ENCODE measurements at regions not wholly inside any gene's neighbourhood (a gene's known extent, or its start where the extent isn't known, plus 50 kb on each side); places are given as distances from the start of the nearest gene placed in this dataset.
A peak's percentile ranks its signal among the peaks of the same experiment; 100 is the strongest.
"Not testable (repeated sequence)": the region's sequence is repeated elsewhere in the genome, so short reads cannot be mapped to it uniquely, and the experiment has no call there.

GRCh38 chr11:50088231-50088630, 55.6 kb downstream of the OR4C45 start:
- no peak overlapping the region for H3K27ac ChIP-seq
- no peak overlapping the region for H3K4me3 ChIP-seq

DNA sequence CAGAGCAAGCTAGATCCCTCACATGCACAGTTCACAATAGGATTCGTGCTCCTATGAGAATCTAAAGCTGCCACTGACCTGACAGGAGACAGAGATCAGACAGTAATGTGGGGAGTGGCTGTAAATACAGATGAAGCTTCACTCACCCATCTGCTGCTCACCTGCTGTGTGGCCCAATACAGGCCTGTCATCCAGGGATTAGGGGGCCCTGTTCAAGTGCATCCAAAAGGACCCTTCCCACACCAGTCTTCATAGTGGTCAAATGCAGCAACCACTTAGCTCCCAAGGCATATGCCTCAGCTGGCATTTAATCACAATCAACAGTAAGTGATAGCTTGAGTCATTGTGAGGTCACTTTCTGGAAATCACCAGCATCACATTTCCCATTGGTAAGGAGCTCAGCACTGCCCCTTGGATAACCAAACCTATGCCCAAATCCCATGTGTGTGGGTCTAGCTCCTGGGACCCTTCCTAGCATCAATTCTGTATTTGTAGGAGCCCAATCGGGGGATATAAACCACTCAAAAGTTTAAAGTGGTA, 65.6 kb downstream of the OR4C45 start:
- H3K4me3 ChIP-seq: no peak overlapping the region
- H3K27ac ChIP-seq: no peak overlapping the region

GRCh38 chr11:50102916-50103315, 70.2 kb downstream of the OR4C45 start:
- Histone ChIP-seq H3K27ac (no peak overlapping the region), H3K4me3 (no peak overlapping the region)

- H3K27ac ChIP-seq, H3K4me3 ChIP-seq: not testable (repeated sequence)
Observed at GRCh38 chr11:50140686-50141085, 108.0 kb downstream of the OR4C45 start.

DNA sequence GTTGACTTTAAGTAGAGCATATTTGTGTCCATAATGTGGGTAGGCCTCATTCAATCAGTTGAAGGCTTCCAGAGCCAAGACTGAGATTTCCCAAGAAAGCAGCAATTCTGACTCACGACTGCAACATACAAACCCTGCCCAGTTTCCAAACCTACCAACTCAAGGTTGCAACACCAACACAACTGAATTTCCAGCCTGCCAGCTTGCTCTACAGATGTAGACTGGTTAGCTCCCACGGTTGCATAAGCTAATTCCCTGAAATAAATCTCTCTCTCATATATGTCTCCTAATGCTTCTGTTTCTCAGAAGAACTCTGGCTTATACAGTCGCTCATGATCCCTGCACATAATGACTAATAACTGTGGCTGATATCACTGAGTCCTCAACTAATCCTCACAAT, 113.6 kb downstream of the OR4C45 start:
- not testable (repeated sequence) for H3K4me3 ChIP-seq, H3K27ac ChIP-seq

DNA sequence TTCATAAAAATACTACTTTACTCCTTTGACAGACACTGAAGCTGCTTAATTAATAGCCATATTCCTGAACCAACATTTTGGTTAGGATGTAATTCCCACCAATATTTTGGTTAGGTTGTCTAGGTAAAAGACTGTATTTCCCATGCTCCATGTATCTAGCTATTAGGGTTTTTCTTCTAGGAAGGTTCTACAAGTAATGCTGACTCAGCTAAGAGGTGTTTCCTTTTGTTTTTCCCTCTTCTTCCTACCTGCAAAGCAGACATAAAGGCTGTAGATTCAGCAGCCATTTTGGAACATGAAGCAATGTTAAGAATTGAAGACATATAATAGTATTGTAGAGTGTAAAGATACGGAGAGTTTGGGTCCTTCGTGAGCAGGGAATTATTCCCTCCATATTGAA, 115.3 kb downstream of the OR4C45 start:
- H3K4me3 ChIP-seq: not testable (repeated sequence)

DNA sequence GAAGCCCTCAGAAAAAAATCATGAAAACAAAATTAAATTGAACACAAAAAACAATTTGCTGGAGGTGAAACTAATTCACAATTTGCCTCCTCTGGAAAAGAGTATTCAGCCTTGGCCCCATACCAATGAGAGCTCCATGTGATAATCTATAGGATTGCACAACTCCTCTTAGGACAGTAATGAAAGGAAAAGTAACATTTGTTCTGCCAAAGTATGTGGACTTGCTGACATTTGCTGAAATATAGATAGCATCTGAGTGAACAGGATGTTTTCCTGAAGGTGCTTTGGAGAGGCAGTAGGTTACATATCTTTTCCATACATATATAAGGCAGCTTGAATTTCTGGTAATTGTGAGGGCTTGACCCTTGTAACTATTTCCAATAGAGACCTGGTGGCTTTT, 122.8 kb downstream of the OR4C45 start:
- Histone ChIP-seq H3K27ac (no peak overlapping the region), H3K4me3 (no peak overlapping the region)

More for the DNA sequence above, 115.3 kb downstream of the OR4C45 start:
- not testable (repeated sequence) for H3K27ac ChIP-seq

DNA sequence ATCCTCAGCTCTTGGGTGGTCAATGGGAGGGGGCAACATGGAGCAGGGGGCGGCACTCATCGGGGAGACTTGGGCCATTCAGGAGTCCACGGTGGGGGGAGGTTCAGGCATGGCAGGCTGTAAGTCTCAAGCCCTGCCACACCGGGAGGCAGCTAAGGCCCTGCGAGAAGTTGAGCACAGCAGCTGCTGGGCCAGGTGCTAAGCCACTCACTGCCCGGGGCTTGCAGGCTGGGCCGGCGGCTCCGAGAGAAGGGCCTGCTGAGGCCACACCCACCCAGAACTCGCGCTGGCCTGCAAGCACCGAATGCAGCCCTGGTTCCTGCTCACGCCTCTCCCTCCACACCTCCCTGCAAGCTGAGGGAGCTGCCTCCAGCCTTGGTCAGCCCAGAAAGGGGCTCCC, 131.4 kb downstream of the OR4C45 start:
- no peak overlapping the region for H3K4me3 ChIP-seq
- H3K27ac ChIP-seq: no peak overlapping the region

GRCh38 chr11:50169634-50170033, 137.0 kb downstream of the OR4C45 start:
- peak overlapping the region in 1 of 7 experiments; percentile 22 for H3K4me3 ChIP-seq
- no peak overlapping the region for H3K27ac ChIP-seq

GRCh38 chr11:50170115-50170514, 137.4 kb downstream of the OR4C45 start:
- Histone ChIP-seq H3K27ac (no peak overlapping the region), H3K4me3 (peak overlapping the region in 2 of 7 experiments; percentile 22 to 28)

DNA sequence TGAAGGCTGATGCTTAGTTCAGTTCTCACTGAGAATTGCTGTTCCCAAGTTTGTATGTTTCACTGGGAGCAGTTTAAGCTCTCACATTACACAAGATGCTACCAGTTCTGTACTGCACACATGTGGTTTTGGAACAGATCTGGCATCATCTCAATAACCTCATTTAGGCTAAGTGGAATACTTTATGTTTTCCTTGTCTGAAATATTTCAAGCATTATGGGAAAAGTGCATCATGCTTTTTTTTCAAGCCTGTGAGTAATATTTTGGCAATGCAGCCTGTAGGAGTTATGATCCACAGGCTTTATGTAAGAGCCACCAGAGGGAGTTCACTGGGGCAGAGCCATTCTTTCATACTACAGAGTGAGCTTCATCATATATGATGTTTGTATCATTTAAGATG, 141.5 kb downstream of the OR4C45 start:
- H3K27ac ChIP-seq: no peak overlapping the region
- H3K4me3 ChIP-seq: no peak overlapping the region

DNA sequence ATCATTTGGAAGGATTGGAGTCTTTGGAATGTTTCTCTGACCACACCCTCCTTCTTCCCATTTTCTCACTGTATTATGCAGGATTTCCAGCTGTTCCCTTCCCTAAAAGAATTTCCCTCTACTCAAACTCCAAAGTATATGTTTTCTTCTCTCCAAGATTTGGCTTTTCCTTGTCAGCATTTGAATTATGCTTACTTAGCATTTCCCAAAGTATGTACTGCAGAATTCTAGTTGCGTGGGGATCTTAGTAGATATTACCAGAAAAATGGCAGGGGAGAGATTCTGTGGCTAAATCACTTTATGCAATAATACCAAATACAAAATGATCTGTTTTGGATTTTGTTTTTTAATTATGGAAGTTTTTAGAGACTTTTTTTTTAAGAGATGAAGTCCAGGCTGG, 142.3 kb downstream of the OR4C45 start:
- Histone ChIP-seq H3K27ac (no peak overlapping the region), H3K4me3 (no peak overlapping the region)

DNA sequence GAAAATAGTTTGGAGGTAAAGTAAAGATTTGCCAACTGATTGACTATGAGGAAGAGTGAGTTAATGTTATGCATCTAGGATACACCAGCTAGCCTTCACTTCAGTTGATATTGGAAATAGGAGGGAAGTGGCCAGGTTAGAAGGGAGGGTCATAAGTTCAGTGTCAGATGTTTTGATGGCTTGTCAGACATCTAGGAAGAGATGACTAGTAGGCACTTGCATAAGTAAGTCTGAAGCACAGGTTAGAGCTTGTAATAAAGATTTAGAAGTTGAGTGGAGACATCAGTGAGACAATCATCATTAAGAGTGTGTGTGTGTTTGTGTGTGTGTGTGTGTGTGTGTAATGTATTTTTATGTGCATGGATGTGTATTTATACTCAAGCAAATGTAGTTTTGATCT, 146.1 kb downstream of the OR4C45 start:
- H3K4me3 ChIP-seq: no peak overlapping the region
- H3K27ac ChIP-seq: no peak overlapping the region

- Histone ChIP-seq H3K27ac (no peak overlapping the region), H3K4me3 (no peak overlapping the region)
Observed at GRCh38 chr11:50181334-50181733, 148.7 kb downstream of the OR4C45 start.

DNA sequence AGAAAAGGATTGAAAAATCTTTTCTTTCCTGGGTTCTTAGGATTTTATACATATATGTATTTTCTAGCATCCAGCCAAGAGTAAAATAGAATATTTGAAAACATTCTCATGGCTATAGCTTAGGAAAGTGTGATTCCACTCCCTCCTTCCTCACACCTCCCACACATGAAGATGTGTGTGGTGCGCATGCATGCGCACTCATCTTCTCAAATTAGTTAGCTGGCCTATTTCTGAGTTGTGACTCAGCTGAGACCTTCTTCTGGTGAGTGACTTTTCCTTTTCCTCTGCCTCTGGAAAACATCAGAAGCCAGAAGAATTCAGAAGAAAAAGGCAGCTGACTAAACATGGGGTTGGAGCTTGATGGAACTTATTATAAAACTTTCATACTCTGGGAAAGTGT, 149.8 kb downstream of the OR4C45 start:
- no peak overlapping the region for H3K27ac ChIP-seq

DNA sequence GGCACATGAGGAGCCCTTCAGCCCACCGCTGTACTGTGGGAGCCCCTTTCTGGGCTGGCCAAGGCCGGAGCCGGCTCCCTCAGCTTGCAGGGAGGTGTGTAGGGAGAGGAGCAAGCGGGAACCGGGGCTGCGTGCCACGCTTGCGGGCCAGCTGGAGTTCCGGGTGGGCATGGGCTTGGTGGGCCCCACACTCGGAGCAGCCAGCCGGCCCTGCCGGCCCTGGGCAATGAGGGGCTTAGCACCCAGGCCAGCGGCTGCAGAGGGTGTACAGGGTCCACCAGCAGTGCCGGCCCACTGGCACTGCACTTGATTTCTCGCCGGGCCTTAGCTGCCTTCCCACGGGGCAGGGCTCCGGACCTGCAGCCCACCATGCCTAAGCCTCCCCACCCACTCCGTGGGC, 150.5 kb downstream of the OR4C45 start:
- H3K27ac ChIP-seq, H3K4me3 ChIP-seq: not testable (repeated sequence)

More for the DNA sequence above, 149.8 kb downstream of the OR4C45 start:
- no peak overlapping the region for H3K4me3 ChIP-seq

DNA sequence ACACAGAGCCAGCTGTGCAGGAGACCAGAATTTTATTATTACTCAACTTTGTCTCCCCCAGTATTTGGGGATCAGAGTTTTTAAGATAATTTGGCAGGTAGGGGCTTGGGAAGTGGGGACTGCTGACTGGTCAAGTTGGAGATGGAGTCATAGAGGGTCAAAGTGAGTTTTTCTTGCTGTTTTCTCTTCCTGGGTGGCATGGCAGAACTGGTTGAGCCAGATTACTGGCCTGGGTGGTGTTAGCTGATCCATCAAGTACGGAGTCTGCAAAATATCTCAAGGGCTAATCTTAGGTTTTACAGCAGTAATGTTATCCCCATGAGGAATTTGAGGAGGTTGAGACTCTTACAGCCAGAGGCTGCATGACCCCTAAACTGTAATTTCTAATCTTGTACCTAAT, 153.5 kb downstream of the OR4C45 start:
- no peak overlapping the region for H3K27ac ChIP-seq
- H3K4me3 ChIP-seq: no peak overlapping the region

GRCh38 chr11:50187220-50187619, 154.5 kb downstream of the OR4C45 start:
- H3K27ac ChIP-seq: no peak overlapping the region
- H3K4me3 ChIP-seq: no peak overlapping the region

- no peak overlapping the region for H3K27ac ChIP-seq
- no peak overlapping the region for H3K4me3 ChIP-seq
Observed at GRCh38 chr11:50188040-50188439, 155.4 kb downstream of the OR4C45 start.

GRCh38 chr11:50192743-50193142, 160.1 kb downstream of the OR4C45 start:
- Histone ChIP-seq H3K27ac (no peak overlapping the region), H3K4me3 (no peak overlapping the region)

GRCh38 chr11:50214376-50214775, 181.7 kb downstream of the OR4C45 start:
- Histone ChIP-seq H3K4me3 (no peak overlapping the region), H3K27ac (no peak overlapping the region)

DNA sequence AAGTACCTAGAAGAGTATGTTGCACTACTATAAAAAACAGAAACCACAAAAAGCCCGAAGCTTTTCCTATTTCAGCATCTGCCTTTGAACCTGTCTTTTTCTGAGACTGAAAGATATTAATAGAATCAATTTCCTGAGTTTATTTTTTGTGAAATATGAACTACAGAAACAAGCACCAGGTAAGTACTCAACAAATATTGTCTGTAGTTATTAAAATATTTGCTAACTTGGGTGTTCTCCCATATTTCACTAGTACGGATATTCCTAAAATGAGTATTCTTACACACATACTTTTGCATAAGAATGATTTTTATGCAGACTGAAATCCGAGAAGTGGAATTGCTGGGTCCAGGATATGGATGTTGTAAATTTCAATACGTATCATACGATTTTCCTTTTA, 188.0 kb downstream of the OR4C45 start:
- no peak overlapping the region for H3K27ac ChIP-seq
- H3K4me3 ChIP-seq: no peak overlapping the region

- not testable (repeated sequence) for H3K4me3 ChIP-seq, H3K27ac ChIP-seq
Observed at GRCh38 chr11:50238368-50238767, 205.7 kb downstream of the OR4C45 start.

Measured in skin epidermis (tissue), 12 donors.